Right renal pelvis (tissue), 4 donors: ENCODE measurements at regions not wholly inside any gene's neighbourhood (a gene's known extent, or its start where the extent isn't known, plus 50 kb on each side); places are given as distances from the start of the nearest gene placed in this dataset.

Source experiments
- DNase-seq, 4 donors: peaks; one replicate each; pipeline ENCODE4 v3.0.0-alpha.2; 2013; ENCODE audit warnings: low read depth in 4 of 4, low spot score in 3 of 4, missing footprints in 1 of 4

GRCh38 chr4:56757821-56758411 is 63.6 kb downstream of the SPINK2 start:
- DNase-seq: peak in 1 of 4 donors; percentile 44

DNA sequence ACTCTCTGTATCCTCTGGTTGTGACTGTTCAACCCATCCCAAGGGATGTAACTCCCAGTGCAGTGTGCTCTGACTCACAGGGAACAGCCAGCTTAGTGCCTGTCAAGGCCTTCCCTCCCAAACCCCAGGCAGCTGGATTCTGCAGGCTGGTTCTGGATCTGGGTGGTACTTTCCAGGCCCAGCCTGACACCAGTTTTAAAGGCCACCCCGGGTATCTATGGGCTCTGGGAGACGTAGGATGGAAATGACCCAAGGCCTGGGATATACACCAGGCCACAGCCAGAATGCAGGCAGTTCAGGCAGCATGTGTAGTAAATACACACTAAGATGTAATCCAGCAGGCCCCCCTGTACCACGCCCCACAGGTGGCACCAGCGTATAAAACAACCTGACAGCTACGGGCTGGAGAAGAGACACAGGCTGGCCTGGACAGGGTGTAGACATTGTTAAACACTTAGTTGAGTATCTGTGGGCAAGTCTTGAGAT is 64.2 kb downstream of the SPINK2 start:
- DNase-seq: no peak

GRCh38 chr4:56755901-56756300 is 65.6 kb downstream of the SPINK2 start:
- no peak for DNase-seq

DNA sequence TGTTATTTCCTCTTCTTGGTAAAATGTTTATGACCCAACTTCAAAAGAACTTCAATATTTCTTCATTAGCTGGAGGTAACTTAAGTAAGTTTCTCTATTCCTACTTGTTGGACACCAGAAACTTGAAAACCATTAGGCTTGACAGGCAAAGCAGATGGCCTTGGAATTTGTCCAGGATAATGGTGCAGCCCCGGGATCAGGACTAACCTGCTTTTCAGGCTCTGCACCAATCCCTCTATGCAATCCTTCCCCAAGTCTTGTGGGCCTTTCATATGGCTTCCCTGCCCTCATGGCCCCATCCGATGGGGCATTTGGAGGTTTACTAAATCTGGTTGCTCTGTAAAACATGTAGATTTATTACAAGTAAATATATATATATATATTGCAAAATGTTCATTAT is 68.5 kb downstream of the SPINK2 start:
- no peak for DNase-seq

DNA sequence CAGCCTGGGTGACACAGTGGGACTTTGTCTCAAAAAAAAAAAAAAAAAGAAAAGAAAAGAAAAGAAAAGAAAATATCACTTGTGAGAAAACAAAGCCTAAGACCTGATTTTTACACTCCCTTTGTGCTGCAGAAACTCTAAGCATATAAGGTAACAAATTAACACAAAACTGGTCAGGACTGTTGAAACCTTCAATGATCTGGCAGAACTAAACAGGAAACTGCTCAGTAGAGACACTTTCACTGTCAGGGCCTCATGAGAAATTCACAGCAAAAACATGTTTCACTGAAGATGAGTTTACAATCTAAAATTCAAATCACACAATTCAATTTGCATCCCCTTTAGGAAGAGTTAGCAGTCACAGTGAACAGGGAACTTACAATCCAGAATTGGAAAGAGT is 69.1 kb upstream of the HOPX start:
- no peak for DNase-seq

DNA sequence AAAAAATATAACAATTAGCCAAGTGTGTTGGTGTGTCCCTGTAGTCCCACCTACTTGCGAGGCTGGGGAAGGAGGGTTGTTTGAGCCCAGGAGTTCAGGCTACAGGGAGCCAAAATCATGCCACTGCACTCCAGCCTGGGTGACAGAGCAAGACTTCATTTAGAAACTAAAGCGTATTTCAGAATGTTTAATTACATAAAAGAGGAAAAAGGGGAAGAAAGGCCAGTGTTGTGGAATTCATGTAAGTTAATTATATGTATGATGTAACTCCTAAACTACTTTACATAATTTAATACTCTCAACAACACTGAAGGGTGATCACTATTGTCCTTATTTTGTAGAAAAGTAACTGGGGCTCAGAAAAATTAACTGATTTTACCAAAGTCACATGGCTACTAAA is 67.2 kb upstream of the HOPX start:
- no peak for DNase-seq

GRCh38 chr4:56746639-56747038 is 65.5 kb upstream of the HOPX start:
- no peak for DNase-seq

DNA sequence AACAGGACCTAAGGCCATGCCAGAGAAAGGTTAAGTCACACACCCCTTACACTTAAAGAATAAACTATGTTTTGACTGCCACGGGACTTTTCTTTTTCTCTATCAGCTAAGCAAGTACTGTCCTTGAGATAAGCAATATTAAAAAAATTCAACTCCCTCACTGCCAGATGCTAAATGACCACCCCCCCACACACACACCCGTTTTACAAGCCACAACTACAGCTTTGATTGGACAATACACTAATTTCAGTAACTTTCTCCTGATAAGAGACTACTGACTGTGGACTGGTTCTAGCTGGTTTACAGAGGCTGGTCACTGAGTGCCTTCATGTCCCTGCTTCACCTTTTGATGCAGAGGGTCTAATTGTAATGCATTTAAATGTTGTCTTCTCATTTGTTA is 63.9 kb upstream of the HOPX start:
- DNase-seq: no peak

DNA sequence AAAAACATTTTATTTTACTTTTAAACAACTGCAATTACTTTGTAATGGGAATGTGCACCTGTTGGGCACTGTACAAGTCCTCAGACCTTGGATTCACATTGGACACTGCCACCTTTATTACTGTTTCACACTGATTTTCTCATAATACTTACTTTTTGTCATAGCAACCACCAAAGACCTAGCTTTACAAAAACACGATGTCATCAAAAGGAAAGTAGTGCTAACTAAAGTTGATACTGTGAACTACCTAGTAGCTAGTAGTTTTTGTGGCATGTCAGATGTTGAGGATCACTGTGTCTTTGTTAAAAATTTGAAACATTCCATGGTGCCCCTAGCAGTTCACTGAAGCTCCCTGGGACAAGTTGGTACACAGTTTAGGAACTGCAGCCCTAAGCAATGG is 62.9 kb upstream of the HOPX start:
- no peak for DNase-seq

- no peak for DNase-seq
These were observed 62.5 kb upstream of the HOPX start for GRCh38 chr4:56743550-56743949.

DNA sequence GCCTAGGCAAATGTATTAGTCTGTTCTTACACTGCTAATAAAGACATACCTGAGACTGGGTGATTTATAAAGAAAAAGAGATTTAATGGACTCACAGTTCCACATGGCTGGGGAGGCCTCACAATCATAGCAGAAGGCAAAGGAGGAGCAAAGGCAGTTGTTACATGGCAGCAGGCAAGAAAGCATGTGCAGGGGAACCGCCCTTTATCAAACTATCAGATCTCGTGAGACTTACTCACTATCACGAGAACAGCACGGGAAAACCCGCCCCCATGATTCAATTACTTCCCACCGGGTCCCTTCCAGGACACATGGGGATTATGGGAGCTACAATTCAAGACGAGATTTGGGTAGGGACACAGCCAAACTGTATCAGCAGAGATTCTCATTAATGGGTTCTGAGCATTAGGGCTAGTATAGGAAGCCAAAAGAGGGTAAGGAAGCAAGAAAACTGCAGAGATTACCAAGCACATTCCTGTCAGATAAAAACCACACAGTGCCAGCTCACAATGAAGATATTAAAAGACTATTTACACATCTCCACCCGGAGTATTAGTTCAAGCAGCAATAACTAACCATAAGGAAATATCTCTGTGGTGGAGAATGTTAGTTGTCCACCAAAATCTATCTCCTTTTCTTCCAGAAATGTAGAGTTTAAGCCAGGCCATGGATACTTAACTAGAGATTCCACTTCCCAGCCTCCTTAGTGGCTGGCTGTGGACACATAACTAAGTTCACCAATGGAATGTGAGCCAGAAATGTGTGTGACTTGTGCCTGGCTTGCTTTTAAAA is 61.2 kb upstream of the HOPX start:
- no peak for DNase-seq

- DNase-seq: no peak
These were observed 60.5 kb upstream of the HOPX start for GRCh38 chr4:56741595-56741994.

DNA sequence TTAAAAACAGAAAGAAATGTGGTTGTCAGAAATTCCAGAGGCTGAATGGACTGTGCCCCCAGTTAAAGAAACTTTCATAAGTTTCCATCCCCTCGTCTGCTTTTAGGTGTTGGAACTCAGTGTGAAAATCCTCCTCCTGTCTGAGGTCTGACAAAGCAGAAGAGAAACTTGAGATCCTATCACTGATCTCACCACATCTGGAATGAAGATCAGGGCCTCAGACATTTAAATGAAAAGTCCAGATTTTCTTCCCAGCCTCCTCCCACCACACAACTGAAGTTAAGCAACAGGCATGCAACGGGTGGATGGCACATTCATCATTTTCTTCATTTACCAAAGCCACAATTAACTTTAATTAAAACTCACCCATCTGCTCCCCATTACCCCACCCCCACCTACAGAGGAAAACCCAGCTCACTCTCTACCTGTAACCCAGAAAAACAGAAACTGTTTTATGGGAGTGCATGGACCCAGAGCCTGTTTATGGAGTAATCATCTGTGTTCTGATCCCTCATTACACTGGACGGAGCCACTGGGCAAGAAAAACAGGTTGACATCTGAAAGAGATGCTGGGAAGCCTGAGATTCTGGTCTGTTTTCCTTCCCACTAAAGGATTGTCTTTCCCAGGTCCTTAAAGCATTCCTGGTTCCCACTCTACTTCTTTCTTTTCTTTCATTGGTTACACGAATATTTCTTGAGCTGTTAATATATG is 58.1 kb upstream of the HOPX start:
- no peak for DNase-seq

GRCh38 chr4:56737666-56738065 is 56.6 kb upstream of the HOPX start:
- no peak for DNase-seq

DNA sequence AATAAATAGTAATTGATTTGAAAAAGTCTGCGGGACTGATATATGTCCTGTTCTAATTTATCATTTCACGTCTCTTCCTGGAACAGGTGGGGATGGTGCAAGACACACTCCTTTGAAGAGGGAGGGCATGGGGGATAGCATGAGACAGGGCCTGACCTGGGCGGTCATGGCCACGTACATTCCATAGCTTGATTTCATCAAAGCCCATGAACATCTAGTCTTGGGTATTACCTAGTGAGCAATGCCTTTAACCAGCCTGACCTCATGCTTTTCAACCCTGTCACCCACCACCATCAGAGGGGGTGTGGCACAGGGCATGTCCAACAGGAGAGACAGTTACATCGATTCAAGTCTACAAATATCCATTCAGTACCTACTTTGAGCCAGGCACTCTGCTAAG is 52.3 kb upstream of the HOPX start:
- no peak for DNase-seq

DNA sequence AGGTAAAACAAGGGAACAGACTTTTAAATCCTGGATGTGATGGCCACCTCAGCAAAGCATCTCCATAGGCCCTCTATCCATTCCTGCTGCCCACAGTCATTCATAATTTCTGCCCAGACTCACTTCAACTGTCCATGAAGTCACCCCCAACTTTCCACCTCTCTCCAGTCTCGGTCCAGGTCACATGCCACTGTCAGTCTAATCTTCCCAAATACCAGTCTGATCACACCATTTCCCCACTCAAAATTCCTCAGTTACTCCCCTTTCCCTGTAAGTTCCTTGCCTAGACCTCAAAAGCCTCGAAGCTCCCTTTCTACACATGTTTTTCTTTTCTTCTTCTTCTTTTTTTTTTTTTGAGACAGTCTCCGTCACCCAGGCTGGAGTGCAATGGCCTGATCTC is 51.2 kb upstream of the HOPX start:
- no peak for DNase-seq

DNA sequence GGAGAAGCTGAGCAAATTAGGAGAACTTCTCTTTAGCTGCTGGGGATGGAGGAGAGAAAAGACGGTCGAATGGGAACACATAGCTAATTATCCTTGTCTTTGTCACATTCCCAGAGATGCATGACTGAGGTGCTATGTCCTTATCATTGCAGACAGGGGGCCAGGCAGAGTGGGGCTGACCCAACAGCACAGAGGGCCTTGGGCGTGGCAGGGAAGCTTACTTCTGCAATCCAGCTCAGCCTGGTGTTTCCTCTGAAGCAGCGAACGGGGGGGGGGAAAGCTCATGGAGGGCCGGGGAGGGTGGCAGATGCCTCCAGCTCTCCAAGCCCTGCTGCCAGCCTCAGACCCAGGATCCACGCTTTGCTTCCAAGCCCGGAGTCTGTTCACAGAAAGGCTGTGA is 50.8 kb upstream of the HOPX start:
- DNase-seq: no peak
